ENCODE measurements at regions not wholly inside any gene's neighbourhood (a gene's known extent, or its start where the extent isn't known, plus 50 kb on each side); places are given as distances from the start of the nearest gene placed in this dataset.

GRCh38 chr13:30026909-30027308 is 176.5 kb upstream of the UBL3 start:
- no peak for DNase-seq

GRCh38 chr13:30026093-30026492 is 175.7 kb upstream of the UBL3 start:
- no peak for DNase-seq

GRCh38 chr13:30025351-30025750 is 174.9 kb upstream of the UBL3 start:
- DNase-seq = no peak

DNA sequence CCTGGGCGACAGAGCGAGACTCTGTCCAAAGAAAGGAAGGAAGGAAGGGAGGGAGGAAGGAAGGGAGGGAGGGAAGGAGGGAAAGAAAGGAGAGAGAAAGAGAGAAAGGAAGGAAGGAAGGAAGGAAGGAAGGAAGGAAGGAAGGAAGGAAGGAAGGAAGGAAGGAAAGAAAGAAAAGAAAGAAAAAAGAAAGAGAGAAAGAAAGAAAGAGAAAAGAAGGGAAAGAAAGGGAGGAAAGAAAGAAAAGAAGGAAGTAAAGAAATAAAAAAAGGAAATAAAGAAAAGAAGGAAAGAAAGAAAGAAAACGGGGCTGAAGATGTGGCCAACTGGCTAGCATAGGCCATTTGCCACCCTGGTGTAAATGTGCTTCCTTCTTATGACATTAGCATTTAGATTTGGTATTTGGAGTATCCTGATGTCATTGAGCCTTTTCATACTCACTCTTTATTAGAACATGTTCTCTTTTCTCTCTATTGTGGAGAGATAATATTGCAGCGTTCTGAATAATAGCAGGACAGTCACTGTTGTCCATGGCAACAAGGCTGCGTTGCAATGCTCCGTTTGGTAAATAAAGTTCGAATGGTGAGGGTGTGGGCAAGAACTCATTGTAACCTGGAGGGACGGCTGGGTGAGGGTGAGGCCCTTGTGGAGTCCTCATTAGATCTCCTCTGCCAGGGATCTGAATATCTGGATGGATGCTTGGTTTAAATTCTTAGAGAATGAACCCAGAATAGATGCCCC is 173.9 kb upstream of the UBL3 start:
- no peak for DNase-seq

DNA sequence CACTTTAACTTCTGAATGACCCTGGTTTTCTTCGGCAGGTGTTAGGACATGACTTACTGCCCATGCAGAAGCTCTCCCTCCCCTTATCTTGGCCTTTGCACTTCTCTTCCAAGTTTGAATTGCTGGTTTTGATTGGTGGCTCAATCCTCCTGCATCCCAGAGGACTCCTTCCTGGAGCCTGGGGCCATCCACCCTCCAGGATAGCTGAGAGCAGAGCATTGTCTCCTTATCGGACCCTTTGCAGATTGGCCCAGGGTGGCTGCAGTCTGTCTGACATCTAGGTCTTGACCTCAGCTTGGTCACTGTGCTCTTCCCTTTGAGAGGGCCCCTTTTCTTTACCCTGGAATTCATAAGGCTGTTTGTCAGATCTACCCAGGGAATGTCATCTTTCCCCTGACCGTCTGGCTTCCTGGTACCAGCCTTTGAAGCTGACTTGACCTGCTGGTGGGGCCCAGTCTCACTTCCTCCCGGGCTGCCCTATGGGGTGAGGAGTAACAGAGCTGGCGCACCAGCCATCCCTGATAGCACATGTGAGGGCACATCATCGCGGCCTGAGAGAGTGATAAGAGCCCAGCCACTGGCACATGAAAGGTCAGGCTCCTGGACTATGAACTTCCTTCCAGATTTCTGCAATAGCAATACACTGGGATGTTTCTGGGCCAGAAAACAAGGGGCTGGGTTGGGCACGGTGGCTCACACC is 172.9 kb upstream of the UBL3 start:
- no peak for DNase-seq

- no peak for DNase-seq
These were observed 172.4 kb upstream of the UBL3 start for GRCh38 chr13:30022796-30023195.

DNA sequence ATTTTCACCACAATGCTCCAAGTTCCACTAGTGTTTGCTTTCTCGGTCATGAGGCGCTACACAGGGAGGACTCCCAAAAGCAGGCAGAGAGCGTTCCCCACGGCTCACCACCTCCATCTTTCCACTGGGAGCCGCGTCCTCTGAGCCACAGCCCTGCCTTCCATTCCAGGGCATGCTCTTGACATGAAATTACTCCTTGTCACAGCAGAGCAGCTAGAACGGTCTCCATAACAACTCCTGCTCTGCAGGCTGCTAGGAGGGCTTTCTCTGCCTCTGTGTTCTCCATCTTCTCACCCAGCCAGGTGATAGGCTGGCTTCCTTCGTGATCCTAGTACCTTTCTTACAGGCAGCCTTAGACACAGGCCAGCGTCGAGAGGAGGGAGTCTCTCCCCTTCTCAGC is 171.8 kb upstream of the UBL3 start:
- DNase-seq = no peak

DNA sequence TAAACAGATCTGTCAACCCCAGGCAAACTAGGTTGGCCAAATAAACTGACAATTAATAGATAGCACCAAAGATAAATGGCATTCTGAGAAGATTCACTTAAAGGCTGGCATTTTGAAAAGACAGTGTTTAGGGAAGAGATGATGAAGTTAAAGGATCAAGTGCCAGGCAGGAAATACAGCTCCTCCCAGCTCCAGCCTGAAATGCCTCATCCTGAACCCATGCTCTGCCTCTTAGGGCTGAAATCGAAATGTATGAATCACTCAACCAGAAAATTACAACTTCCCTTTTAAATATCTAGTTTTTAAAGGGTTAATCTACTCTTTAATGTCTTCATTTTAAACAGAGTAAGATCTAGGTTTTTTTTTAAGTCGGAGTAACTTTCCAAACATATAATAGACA is 171.2 kb upstream of the UBL3 start:
- DNase-seq = no peak

- no peak for DNase-seq
These were observed 170.4 kb upstream of the UBL3 start for GRCh38 chr13:30020726-30021312.

- DNase-seq = no peak
These were observed 169.5 kb upstream of the UBL3 start for GRCh38 chr13:30019648-30020626.

DNA sequence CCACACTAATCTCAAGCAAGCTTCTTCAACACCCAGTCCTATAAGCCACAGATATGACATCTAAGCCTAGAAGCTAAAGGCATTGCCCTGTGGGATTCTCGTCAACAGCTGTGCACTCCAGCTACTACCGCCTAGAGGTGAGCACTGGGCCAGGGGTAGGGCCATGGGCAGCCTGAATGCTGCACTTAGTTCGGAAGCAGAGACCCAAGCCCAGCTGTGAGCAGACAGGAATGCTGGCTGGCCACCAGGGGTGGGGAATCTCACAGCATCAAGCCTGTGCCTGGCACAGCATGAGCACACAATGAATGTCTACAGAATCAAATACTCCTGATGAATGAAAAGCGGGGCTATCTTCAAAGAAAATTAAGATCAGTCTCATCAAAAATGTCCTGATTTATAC is 167.5 kb upstream of the UBL3 start:
- DNase-seq = no peak

DNA sequence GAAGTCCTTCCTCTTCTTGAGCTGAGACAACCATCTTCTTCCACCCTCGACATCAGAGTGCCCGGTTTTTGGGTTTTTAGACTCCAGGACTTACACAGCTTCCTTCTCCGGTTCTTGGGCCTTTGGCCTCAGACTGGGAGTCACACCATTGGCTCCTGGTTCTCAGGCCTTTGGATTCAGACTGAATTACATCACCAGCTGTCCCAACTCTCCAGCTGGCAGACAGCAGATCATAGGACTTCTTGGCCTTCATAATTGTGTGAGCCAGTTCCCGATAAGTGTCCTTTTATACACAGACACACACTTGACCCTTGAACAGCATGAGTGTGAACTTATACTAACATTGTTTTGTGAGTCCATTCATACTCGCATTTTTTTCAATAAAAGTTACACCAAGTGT is 166.0 kb upstream of the UBL3 start:
- DNase-seq = no peak

DNA sequence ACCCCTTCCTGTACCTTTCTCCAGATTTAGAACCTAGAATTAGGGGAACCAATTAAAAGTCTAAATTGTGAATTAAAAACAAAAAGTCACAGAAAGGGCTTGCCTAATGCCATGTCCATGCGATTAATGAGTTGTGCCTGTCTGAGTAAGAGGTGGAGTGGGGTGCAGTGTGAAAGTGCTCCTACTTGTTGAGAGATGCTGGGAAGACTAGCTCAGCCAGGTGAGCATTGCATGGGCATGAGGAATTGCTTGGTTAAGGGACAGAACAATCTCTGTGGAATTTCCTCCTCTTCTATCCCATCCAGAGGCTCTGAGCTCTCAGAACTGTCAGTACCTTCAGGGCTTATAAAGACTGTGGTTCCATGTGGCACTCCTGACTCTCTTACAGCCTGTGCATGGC is 159.0 kb upstream of the UBL3 start:
- no peak for DNase-seq

GRCh38 chr13:30006246-30006645 is 155.8 kb upstream of the UBL3 start:
- DNase-seq = peak; percentile 57 to 81

GRCh38 chr13:30004204-30004603 is 153.8 kb upstream of the UBL3 start:
- peak; percentile 85 to 87 for DNase-seq

- DNase-seq = no peak
These were observed 152.2 kb upstream of the UBL3 start for GRCh38 chr13:30002577-30002976.

DNA sequence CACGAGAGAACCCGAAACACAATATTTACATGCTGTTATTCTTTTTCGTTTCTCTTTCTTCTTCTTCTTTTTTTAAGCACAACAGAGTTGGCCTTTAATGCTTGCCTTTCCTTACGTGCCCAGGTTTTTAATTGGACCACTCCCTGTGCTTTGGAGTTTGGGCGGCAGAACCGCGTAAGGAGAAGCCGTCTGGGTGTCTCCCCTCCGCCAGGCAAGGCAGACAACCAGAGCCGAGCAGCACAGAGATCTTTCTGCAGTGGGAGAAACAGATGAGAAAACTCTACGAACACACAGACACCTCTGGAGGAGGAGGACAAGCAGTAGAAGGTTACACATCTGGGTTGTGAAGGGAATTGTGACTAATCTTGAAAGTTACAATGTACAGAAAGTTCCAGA is 150.0 kb upstream of the UBL3 start:
- no peak for DNase-seq

- no peak for DNase-seq
These were observed 149.3 kb upstream of the UBL3 start for GRCh38 chr13:29999492-30000369.

DNA sequence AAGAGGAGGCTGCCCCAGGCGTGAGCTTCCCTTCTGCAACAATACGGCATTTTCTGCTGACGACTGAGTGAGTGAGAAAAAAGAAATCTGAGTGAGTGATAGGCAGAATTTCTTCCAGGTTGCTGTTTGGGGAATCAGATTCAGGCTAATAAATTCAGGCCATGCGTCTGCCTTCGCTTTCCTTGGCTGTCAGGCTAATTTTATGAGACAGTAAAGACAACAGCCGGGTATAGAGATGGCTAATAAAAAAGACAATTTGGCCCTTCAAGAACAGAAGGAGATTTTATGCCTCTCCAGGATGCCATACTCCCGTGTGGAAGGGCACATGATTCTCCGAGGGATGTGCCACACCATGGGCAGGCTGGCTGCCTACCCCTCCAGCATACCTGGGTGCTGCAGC is 145.9 kb upstream of the UBL3 start:
- no peak for DNase-seq

- DNase-seq = no peak
These were observed 144.6 kb upstream of the UBL3 start for GRCh38 chr13:29994911-29995595.

DNA sequence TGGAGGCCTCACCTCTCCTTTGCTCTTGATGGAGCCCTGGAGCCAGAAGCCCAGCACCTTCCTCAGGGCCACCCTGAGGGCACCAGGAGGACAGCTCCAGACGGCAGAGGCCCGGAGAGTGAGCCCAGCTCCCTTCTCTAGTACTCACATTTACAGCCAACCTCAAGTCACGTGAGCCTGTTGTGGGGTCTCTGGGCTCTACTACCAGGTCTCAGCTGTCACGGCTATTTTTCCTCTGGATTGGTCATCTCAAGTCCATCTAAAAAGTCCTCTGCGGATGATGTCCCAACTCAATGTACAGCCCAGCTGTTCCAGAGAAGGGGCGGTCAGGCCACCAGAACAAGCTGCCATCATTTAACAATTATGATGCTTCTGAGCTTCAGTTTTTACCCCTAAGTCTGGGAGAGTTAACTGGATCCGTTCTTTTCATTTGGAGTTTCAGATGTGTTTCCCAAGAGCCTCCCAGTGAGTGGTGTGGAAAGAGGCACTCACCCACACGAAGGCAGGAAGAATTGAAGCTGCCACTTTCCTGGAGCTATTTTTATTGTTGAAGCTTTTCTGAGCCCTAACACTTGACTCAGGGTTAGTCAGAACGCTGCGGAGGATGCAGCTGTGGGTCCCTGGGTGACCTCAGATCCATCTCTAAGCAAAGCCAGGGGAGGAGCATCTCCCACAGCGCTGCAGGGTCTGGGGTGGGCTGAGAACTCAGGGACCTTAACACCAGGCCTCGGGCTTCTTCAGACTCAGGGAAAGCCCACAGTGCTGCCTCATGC is 143.5 kb upstream of the UBL3 start:
- DNase-seq = no peak

All from AML-193 (cell line).